ENCODE measurements at regions not wholly inside any gene's neighbourhood (a gene's known extent, or its start where the extent isn't known, plus 50 kb on each side); places are given as distances from the start of the nearest gene placed in this dataset.

GRCh38 chr17:33927732-33928133 is 327.4 kb upstream of the CCL2 start:
- Histone ChIP-seq H3K4ac (ENCODE audit: low read depth, low read length) (no peak overlapping the region), H3K23ac (ENCODE audit: low read depth, low read length) (no peak overlapping the region), H4K91ac (ENCODE audit: insufficient read depth, low read depth, low read length) (no peak overlapping the region), H3K4me3 (ENCODE audit: insufficient read depth, low read depth, low read length) (no peak overlapping the region), H3K27me3 (ENCODE audit: control insufficient read depth, insufficient read depth, low read length) (no peaks in the 10 kb centered on the region), H4K8ac (ENCODE audit: low read depth in 2 of 2, low read length in 2 of 2) (no peak overlapping the region), H2AK5ac (ENCODE audit: low read depth, low read length) (no peak overlapping the region), H2AK9ac (replicated peaks; ENCODE audit: low read depth, low read length, poor library complexity) (no peak overlapping the region), H3K9me3 (ENCODE audit: control insufficient read depth, insufficient read depth, low read length) (no peaks in the 10 kb centered on the region), H3K56ac (ENCODE audit: extremely low read depth, insufficient read depth, low read length) (no peak overlapping the region), H3K36me3 (ENCODE audit: control insufficient read depth, insufficient read depth, low read length) (no peaks in the 10 kb centered on the region), H2BK20ac (ENCODE audit: low read depth, low read length) (no peak overlapping the region), H2AFZ (replicated peaks; ENCODE audit: low read length, poor library complexity) (no peak overlapping the region), H3K27ac (ENCODE audit: insufficient read depth, low read length) (no peak overlapping the region), H2BK5ac (ENCODE audit: low read depth, low read length, poor library complexity, severe bottlenecking) (no peak overlapping the region), H3K14ac (replicated peaks; ENCODE audit: low read depth, low read length) (no peak overlapping the region), H3K4me1 (ENCODE audit: control insufficient read depth, insufficient read depth, low read length) (no peaks in the 10 kb centered on the region), H3K9me1 (ENCODE audit: insufficient read depth, low read length) (no peaks in the 10 kb centered on the region), H2BK120ac (ENCODE audit: low read depth, low read length) (no peak overlapping the region), H4K20me1 (ENCODE audit: insufficient read depth, low read length) (no peaks in the 10 kb centered on the region), H3K79me1 (ENCODE audit: low read depth in 1 of 2, low read length in 2 of 2) (no peaks in the 10 kb centered on the region), H3K18ac (ENCODE audit: low read depth, low read length) (no peak overlapping the region), H2BK15ac (ENCODE audit: low read depth, low read length) (no peak overlapping the region), H3K4me2 (ENCODE audit: low read depth, low read length) (no peak overlapping the region; the same call in 1 of the 2 replicates), H3K9ac (ENCODE audit: low read depth, low read length) (no peak overlapping the region), H4K5ac (ENCODE audit: low read depth, low read length) (no peak overlapping the region)
- no peak for TF ChIP-seq FOS (IDR thresholded peaks at IDR 0.05; ENCODE audit: low read depth, low read length)
- no CpG with 5 or more reads among the region's 3 CpGs for WGBS, 2 experiments (ENCODE audit: extremely low coverage in 2 of 2, insufficient read length in 1 of 2)
- ATAC-seq (ENCODE audit: low read depth) = peak; percentile 21; the same call in 1 of the 2 replicates
- in situ Hi-C loops (cut with MboI; ENCODE audit: low sequenced_read_pairs) = no loop called here
- no TSS peak for BruUV-seq (replicated peaks)
- ChIA-PET POLR2A (ENCODE audit: unreplicated experiment) (no interaction called here), CTCF (no interaction called here)
- peak; percentile 29 for DNase-seq
- dilution Hi-C loops (cut with HindIII; ENCODE audit: low sequenced_read_pairs, unreplicated experiment) = no loop called here
- intact Hi-C loops (cut with micrococcal nuclease) = no loop called here

All from IMR-90 (cell line).